HepG2 (cell line): ENCODE measurements at regions not wholly inside any gene's neighbourhood (a gene's known extent, or its start where the extent isn't known, plus 50 kb on each side); places are given as distances from the start of the nearest gene placed in this dataset.

Source experiments
- ATAC-seq: fragments of 200-7000 bp; cut with Tn5 transposase; 3 replicates; pipeline ENCODE4 v1.9.1; 2020; ENCODE audit warnings: mild to moderate bottlenecking, moderate library complexity
- BruUV-seq: library from RNA; stranded (reverse); fragments of 400-500 nt; replicated peaks from 2 replicates; lab custom pipeline; 2021; lab: Mats Ljungman, UMichigan
- CTCF ChIA-PET: fragments of 300-600 bp; formaldehyde crosslinking; extraction: SDS; loops from one replicate; lab custom pipeline; 2021; ENCODE audit warnings: low total read pairs, inconsistent platforms, low intra/inter-chr PET ratio; lab: Yijun Ruan, JAX
- POLR2A ChIA-PET: fragments of 350-600 bp; sonication (Branson Sonifier 250); formaldehyde crosslinking; loops from one replicate; lab custom pipeline; 2020; ENCODE audit warnings: antibody characterized with exemption, inconsistent platforms; lab: Yijun Ruan, JAX
- DNase-seq: peaks from one replicate; pipeline ENCODE4 v3.0.0-alpha.2; 2015; ENCODE audit warnings: low spot score
- FAIRE-seq: peaks from 3 replicates; lab custom pipeline; 2011; peaks lifted over from hg19 to GRCh38; lab: Jason Lieb, UNC
- H2AFZ ChIP-seq: one replicate; pipeline ENCODE4 v1.6.1; 2011; ENCODE audit warnings: low read length, inconsistent platforms
- H3K27ac ChIP-seq: fragments of 300-600 bp; 3 replicates; pipeline ENCODE4 v1.8.0; 2011; ENCODE audit warnings: mixed run types, mild to moderate bottlenecking, mixed read lengths, low read length, inconsistent platforms; ENCODE audit not compliant: insufficient read depth; ENCODE audit errors: extremely low read length
- H3K27me3 ChIP-seq, 2 experiments: fragments of 200-600 bp in 1 of 2; 2 replicates in 1 of 2; 3 replicates in 1 of 2; pipeline versions ENCODE4 v1.6.0 to v1.8.0; 2011; ENCODE audit warnings: low read length in 2 of 2, mild to moderate bottlenecking in 2 of 2, moderate library complexity in 2 of 2, inconsistent platforms in 1 of 2; ENCODE audit not compliant: insufficient read depth in 2 of 2, control insufficient read depth in 1 of 2
- H3K36me3 ChIP-seq, 2 experiments: fragments of 200-600 bp in 1 of 2; replicated peaks in 1 of 2; 2 replicates in 1 of 2; 3 replicates in 1 of 2; pipeline versions ENCODE4 v1.5.1 to v1.8.0; 2011; ENCODE audit warnings: low read length in 2 of 2, inconsistent platforms in 1 of 2; ENCODE audit not compliant: insufficient read depth in 2 of 2, control insufficient read depth in 1 of 2
- H3K4me1 ChIP-seq: 2 replicates; pipeline ENCODE4 v1.5.1; 2012; ENCODE audit warnings: low read length, inconsistent platforms; ENCODE audit not compliant: insufficient read depth
- H3K4me2 ChIP-seq: 2 replicates; pipeline ENCODE4 v1.6.0; 2011; ENCODE audit warnings: low read depth, low read length, inconsistent platforms
- H3K4me3 ChIP-seq, 3 experiments: fragments of 200-600 bp in 1 of 3; sonication (generic), shearing (Covaris generic) in 1 of 3; replicated peaks in 1 of 3; 2 replicates each; pipeline ENCODE4 v1.5.1; 2011 to 2016; ENCODE audit warnings: low read length in 3 of 3, inconsistent platforms in 2 of 3, low read depth in 2 of 3, mild to moderate bottlenecking in 2 of 3, control low read depth in 1 of 3, mixed read lengths in 1 of 3; ENCODE audit not compliant: insufficient read depth in 1 of 3
- H3K79me2 ChIP-seq: one replicate; pipeline ENCODE4 v1.6.1; 2011; ENCODE audit warnings: low read length, inconsistent platforms; ENCODE audit not compliant: insufficient read depth
- H3K9ac ChIP-seq: 2 replicates; pipeline ENCODE4 v1.6.0; 2011; ENCODE audit warnings: mild to moderate bottlenecking, low read depth, low read length, inconsistent platforms; ENCODE audit not compliant: insufficient read depth
- H3K9me3 ChIP-seq: 2 replicates; pipeline ENCODE4 v1.5.1; 2012; ENCODE audit warnings: mild to moderate bottlenecking, low read length
- H4K20me1 ChIP-seq: 2 replicates; pipeline ENCODE4 v1.6.0; 2011; ENCODE audit warnings: inconsistent platforms, mild to moderate bottlenecking, low read length, moderate library complexity; ENCODE audit not compliant: insufficient read depth
- CENPX ChIP-seq: sonication (generic); formaldehyde crosslinking; IDR thresholded peaks from 2 replicates; pipeline ENCODE4 v1.9.0; 2021; ENCODE audit warnings: mild to moderate bottlenecking, missing genetic modification reagents, moderate library complexity
- ELF1 ChIP-seq: sonication (generic); formaldehyde crosslinking; IDR thresholded peaks from 2 replicates; pipeline ENCODE4 v1.4.0; 2020; ENCODE audit warnings: missing genetic modification reagents
- HNRNPH1 ChIP-seq: fragments of 200-400 bp; formaldehyde crosslinking; optimal IDR thresholded peaks from 2 replicates; pipeline ENCODE3; 2017; ENCODE audit warnings: mild to moderate bottlenecking, low read depth, low read length
- KLF9 ChIP-seq: IDR thresholded peaks from 2 replicates; pipeline ENCODE4 v1.6.1; 2016; ENCODE audit warnings: low read depth
- PITX1 ChIP-seq: sonication (generic); formaldehyde crosslinking; IDR thresholded peaks from 2 replicates; pipeline ENCODE4 v1.5.1; 2020; ENCODE audit warnings: mild to moderate bottlenecking, missing genetic modification reagents
- PRMT3 ChIP-seq: sonication (generic); formaldehyde crosslinking; IDR thresholded peaks from 2 replicates; pipeline ENCODE4 v1.8.1; 2022; ENCODE audit warnings: low read depth, mild to moderate bottlenecking, moderate library complexity, missing genetic modification reagents, borderline replicate concordance
- RARA ChIP-seq: IDR thresholded peaks from 2 replicates; pipeline ENCODE4 v1.6.1; 2016; ENCODE audit warnings: missing genetic modification reagents, missing compliant biosample characterization
- RXRA ChIP-seq: sonication (generic); formaldehyde crosslinking; IDR thresholded peaks from 2 replicates; pipeline ENCODE4 v1.5.1; 2020; ENCODE audit warnings: missing genetic modification reagents
- SAP130 ChIP-seq: IDR thresholded peaks from 2 replicates; pipeline ENCODE4 v1.6.1; 2016; ENCODE audit warnings: low read depth
- TARDBP ChIP-seq: sonication (generic); formaldehyde crosslinking; IDR thresholded peaks from 2 replicates; pipeline ENCODE4 v1.8.0; 2022; ENCODE audit warnings: mild to moderate bottlenecking, missing genetic modification reagents
- ZNF496 ChIP-seq: sonication (generic); formaldehyde crosslinking; IDR thresholded peaks from 2 replicates; pipeline ENCODE4 v1.8.1; 2023; ENCODE audit warnings: mild to moderate bottlenecking, moderate library complexity, missing genetic modification reagents; ENCODE audit not compliant: insufficient replicate concordance
- ZNF546 ChIP-seq: sonication (generic); formaldehyde crosslinking; conservative IDR thresholded peaks from 2 replicates; pipeline ENCODE4 v1.8.1; 2023; ENCODE audit warnings: mild to moderate bottlenecking, missing genetic modification reagents
- ZNF703 ChIP-seq: sonication (generic); formaldehyde crosslinking; IDR thresholded peaks from 2 replicates; pipeline ENCODE4 v1.5.1; 2020; ENCODE audit warnings: missing genetic modification reagents, mild to moderate bottlenecking, moderate library complexity, borderline replicate concordance
- ZNF713 ChIP-seq: sonication (generic); formaldehyde crosslinking; IDR thresholded peaks from 2 replicates; pipeline ENCODE4 v1.4.0; 2020; ENCODE audit warnings: mild to moderate bottlenecking, missing genetic modification reagents
- ZNF746 ChIP-seq: sonication (generic); formaldehyde crosslinking; IDR thresholded peaks from 2 replicates; pipeline ENCODE4 v1.8.0; 2022; ENCODE audit warnings: mild to moderate bottlenecking, missing genetic modification reagents
- ZNF781 ChIP-seq: sonication (generic); formaldehyde crosslinking; IDR thresholded peaks from 2 replicates; pipeline ENCODE4 v1.5.1; 2020; ENCODE audit warnings: borderline replicate concordance, mild to moderate bottlenecking, missing genetic modification reagents; ENCODE audit errors: not compliant biosample characterization
- ZSCAN22 ChIP-seq: sonication (generic); formaldehyde crosslinking; IDR thresholded peaks from 2 replicates; pipeline ENCODE4 v1.4.0; 2020; ENCODE audit warnings: mild to moderate bottlenecking, missing genetic modification reagents
- WGBS: methylation state at CpG from one replicate; pipeline ENCODE4 v1.1.6; 2017; ENCODE audit warnings: low lambda C conversion rate; 5-methylcytosine and 5-hydroxymethylcytosine counted together
- in situ Hi-C: cut with HindIII; loops from 2 replicates; pipeline ENCODE4 v1.10.0; 2017; ENCODE audit warnings: low pct_unique_long_range_greater_than_20kb; ENCODE audit not compliant: extremely low pct_ligation_motif_present
- intact Hi-C: fragments of 100-400 bp; cut with micrococcal nuclease; formaldehyde crosslinking; loops from one replicate; pipeline ENCODE4 v1.10.0; 2022; ENCODE audit not compliant: unreplicated experiment
- TF ChIP-seq, protein P1 (sequence below): sonication (generic); formaldehyde crosslinking; IDR thresholded peaks from 2 replicates; pipeline ENCODE4 v1.4.0; 2020; ENCODE audit warnings: missing genetic modification reagents, borderline replicate concordance

DNA sequence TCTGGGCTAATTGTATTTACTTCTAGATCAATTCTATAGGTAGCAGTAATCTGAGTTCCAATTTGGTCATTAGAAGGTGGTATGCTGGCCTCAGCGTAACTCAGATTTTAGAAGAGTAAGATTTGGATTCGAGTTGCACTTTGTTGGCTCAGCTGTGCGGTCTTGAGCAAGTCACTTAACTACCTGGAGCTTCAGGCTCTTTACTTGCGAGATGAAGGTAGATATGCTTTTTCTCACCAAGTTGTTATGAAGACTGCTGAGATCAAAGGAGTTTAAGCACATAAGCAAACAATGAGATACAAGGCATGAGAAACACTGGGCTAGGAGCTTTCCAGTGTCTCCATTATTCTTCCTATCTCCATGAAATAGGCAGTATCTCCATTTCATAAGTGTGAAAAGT lies 133.8 kb upstream of the RANBP3L start:
- Histone ChIP-seq H4K20me1 (no peaks in the 10 kb centered on the region), H3K27me3 (no peaks in the 10 kb centered on the region), H3K27ac (no peak overlapping the region), H3K4me1 (no peaks in the 10 kb centered on the region), H3K9me3 (no peaks in the 10 kb centered on the region)
- no peak for DNase-seq
- no peak for ATAC-seq
- CTCF ChIA-PET: no interaction called here
- intact Hi-C loops: no loop called here
- in situ Hi-C loops: no loop called here
- TF ChIP-seq HNRNPH1 (no peak), ZNF746 (no peak), RXRA (no peak), CENPX (CRISPR knock-in tag) (no peak), ZNF546 (CRISPR knock-in tag) (no peak), RARA (no peak), KLF9 (CRISPR knock-in tag) (no peak), PRMT3 (CRISPR knock-in tag) (no peak), ZNF713 (CRISPR knock-in tag) (no peak), PITX1 (CRISPR knock-in tag) (no peak), ZSCAN22 (CRISPR knock-in tag) (no peak), TARDBP (CRISPR knock-in tag) (no peak), ZNF496 (no peak), ELF1 (CRISPR knock-in tag) (no peak), ZNF703 (CRISPR knock-in tag) (no peak), ZNF781 (CRISPR knock-in tag) (no peak), SAP130 (CRISPR knock-in tag) (no peak)
- TF ChIP-seq, protein P1, sequence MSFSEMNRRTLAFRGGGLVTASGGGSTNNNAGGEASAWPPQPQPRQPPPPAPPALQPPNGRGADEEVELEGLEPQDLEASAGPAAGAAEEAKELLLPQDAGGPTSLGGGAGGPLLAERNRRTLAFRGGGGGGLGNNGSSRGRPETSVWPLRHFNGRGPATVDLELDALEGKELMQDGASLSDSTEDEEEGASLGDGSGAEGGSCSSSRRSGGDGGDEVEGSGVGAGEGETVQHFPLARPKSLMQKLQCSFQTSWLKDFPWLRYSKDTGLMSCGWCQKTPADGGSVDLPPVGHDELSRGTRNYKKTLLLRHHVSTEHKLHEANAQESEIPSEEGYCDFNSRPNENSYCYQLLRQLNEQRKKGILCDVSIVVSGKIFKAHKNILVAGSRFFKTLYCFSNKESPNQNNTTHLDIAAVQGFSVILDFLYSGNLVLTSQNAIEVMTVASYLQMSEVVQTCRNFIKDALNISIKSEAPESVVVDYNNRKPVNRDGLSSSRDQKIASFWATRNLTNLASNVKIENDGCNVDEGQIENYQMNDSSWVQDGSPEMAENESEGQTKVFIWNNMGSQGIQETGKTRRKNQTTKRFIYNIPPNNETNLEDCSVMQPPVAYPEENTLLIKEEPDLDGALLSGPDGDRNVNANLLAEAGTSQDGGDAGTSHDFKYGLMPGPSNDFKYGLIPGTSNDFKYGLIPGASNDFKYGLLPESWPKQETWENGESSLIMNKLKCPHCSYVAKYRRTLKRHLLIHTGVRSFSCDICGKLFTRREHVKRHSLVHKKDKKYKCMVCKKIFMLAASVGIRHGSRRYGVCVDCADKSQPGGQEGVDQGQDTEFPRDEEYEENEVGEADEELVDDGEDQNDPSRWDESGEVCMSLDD (CRISPR knock-in tag): no peak
- TF ChIP-seq, all 625 proteins: peak for 0
- WGBS: 31% methylated on average over 4 of the region's 4 CpGs
- no peak overlapping the region for H3K4me2 ChIP-seq
- POLR2A ChIA-PET: no interaction called here
- no peaks in the 10 kb centered on the region for H3K79me2 ChIP-seq
- H3K9ac ChIP-seq: no peak overlapping the region
- BruUV-seq: no TSS peak
- no peak overlapping the region for H2AFZ ChIP-seq
- H3K4me3 ChIP-seq: no peak overlapping the region
- no peaks in the 10 kb centered on the region for H3K36me3 ChIP-seq
- FAIRE-seq: no peak
